Activated CD8-positive, alpha-beta T cell treated with anti-CD3 and anti-CD28 coated beads for 36 hours (primary cell): ENCODE measurements at regions not wholly inside any gene's neighbourhood (a gene's known extent, or its start where the extent isn't known, plus 50 kb on each side); places are given as distances from the start of the nearest gene placed in this dataset.

ENCODE experiments used
- ATAC-seq: fragments of 200-7000 bp; cut with Tn5 transposase; one replicate; pipeline ENCODE4 v1.10.0; 2021; ENCODE audit warnings: mild to moderate bottlenecking, moderate library complexity
- CTCF ChIA-PET: fragments of 350-600 bp; sonication (Branson Sonifier 250); formaldehyde crosslinking; loops from one replicate; lab custom pipeline; 2021; ENCODE audit warnings: antibody characterized with exemption; lab: Charles Lee
- POLR2A ChIA-PET: fragments of 350-600 bp; sonication (Branson Sonifier 250); formaldehyde crosslinking; loops from one replicate; lab custom pipeline; 2021; ENCODE audit warnings: antibody characterized with exemption; lab: Charles Lee
- DNase-seq: peaks from one replicate; pipeline ENCODE4 v3.0.0-alpha.2; 2020
- H3K27ac Mint-ChIP-seq: one replicate; pipeline ENCODE4 v1.8.0; 2021; ENCODE audit warnings: mild to moderate bottlenecking, mixed read lengths
- H3K27me3 Mint-ChIP-seq: one replicate; pipeline ENCODE4 v1.8.0; 2021; ENCODE audit warnings: mixed read lengths
- H3K36me3 Mint-ChIP-seq: one replicate; pipeline ENCODE4 v1.8.0; 2021; ENCODE audit warnings: low read depth, mixed read lengths
- H3K4me1 Mint-ChIP-seq: one replicate; pipeline ENCODE4 v1.8.0; 2021; ENCODE audit warnings: low read depth, mixed read lengths
- H3K4me3 Mint-ChIP-seq: one replicate; pipeline ENCODE4 v1.8.0; 2021; ENCODE audit warnings: mild to moderate bottlenecking, moderate library complexity, mixed read lengths
- H3K9me3 Mint-ChIP-seq: one replicate; pipeline ENCODE4 v1.8.0; 2021; ENCODE audit warnings: mixed read lengths
- intact Hi-C: fragments of 100-400 bp; cut with micrococcal nuclease; formaldehyde crosslinking; loops from one replicate; pipeline ENCODE4 v1.10.0; 2022
- TF ChIP-seq, protein P1 (sequence below): fragments of 200-600 bp; IDR thresholded peaks from one replicate; pipeline ENCODE4 v1.8.0; 2022; ENCODE audit warnings: antibody characterized with exemption, mild to moderate bottlenecking

- CTCF ChIA-PET, result no interaction called here
- DNase-seq, result no peak
- Mint-ChIP-seq H3K4me1 (no peaks in the 10 kb centered on the region), H3K9me3 (no peaks in the 10 kb centered on the region), H3K27me3 (no peaks in the 10 kb centered on the region), H3K27ac (no peak overlapping the region), H3K36me3 (no peaks in the 10 kb centered on the region), H3K4me3 (no peak overlapping the region)
- intact Hi-C loops, result no loop called here
- ATAC-seq, result no peak
- TF ChIP-seq, protein P1, sequence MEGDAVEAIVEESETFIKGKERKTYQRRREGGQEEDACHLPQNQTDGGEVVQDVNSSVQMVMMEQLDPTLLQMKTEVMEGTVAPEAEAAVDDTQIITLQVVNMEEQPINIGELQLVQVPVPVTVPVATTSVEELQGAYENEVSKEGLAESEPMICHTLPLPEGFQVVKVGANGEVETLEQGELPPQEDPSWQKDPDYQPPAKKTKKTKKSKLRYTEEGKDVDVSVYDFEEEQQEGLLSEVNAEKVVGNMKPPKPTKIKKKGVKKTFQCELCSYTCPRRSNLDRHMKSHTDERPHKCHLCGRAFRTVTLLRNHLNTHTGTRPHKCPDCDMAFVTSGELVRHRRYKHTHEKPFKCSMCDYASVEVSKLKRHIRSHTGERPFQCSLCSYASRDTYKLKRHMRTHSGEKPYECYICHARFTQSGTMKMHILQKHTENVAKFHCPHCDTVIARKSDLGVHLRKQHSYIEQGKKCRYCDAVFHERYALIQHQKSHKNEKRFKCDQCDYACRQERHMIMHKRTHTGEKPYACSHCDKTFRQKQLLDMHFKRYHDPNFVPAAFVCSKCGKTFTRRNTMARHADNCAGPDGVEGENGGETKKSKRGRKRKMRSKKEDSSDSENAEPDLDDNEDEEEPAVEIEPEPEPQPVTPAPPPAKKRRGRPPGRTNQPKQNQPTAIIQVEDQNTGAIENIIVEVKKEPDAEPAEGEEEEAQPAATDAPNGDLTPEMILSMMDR, result no peak
- POLR2A ChIA-PET, result no interaction called here
These were observed 827.2 kb upstream of the FRG1 start for GRCh38 chr4:189113389-189113888.

GRCh38 chr4:189117426-189117825 lies 823.2 kb upstream of the FRG1 start:
- CTCF ChIA-PET, result no interaction called here
- Mint-ChIP-seq H3K4me3 (no peak overlapping the region), H3K4me1 (no peaks in the 10 kb centered on the region), H3K9me3 (peaks cover 3% of the 10 kb centered on the region), H3K27ac (no peak overlapping the region), H3K27me3 (no peaks in the 10 kb centered on the region), H3K36me3 (no peaks in the 10 kb centered on the region)
- DNase-seq, result no peak
- TF ChIP-seq, protein P1, result no peak
- ATAC-seq, result no peak
- intact Hi-C loops, result no loop called here
- POLR2A ChIA-PET, result no interaction called here

- Mint-ChIP-seq H3K27ac (no peak overlapping the region), H3K4me3 (no peak overlapping the region), H3K9me3 (peaks cover 5% of the 10 kb centered on the region), H3K36me3 (no peaks in the 10 kb centered on the region), H3K27me3 (no peaks in the 10 kb centered on the region), H3K4me1 (no peaks in the 10 kb centered on the region)
- DNase-seq (no peak), ATAC-seq (no peak)
- intact Hi-C loops, result no loop called here
- ChIA-PET POLR2A (no interaction called here), CTCF (no interaction called here)
- TF ChIP-seq, protein P1, result no peak
These were observed 819.3 kb upstream of the FRG1 start for GRCh38 chr4:189121336-189121735.

DNA sequence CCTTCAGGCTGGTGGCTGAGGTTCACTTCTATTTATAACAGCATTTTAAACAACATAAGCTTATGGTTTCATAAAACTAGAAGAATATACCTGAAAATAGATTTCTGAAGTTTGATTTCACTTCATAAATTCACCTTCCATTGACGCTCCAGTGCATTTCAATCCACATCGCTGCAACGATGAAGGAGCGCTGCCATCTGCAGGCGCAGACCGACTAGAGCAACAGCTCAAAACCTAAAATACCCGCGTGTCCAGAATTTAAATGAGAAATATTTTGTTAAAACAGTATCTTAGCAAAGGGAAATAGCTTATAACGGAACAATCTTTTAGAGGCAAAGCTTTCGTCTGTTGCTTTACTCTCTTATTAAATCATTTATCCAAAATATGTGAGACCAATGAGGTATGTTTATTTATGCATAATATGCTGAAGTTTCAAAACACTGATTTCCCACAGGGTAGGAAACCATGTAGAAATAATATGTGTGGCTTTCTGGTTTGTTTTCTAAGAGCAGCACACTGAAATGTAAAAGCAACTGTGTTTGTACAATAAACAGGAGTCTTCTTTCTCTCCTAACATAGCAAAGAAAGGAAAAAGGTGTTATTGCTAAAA lies 816.4 kb upstream of the FRG1 start:
- H3K9me3 Mint-ChIP-seq, result peaks cover 6% of the 10 kb centered on the region
- TF ChIP-seq, protein P1, result no peak
- POLR2A ChIA-PET, result no interaction called here
- no peaks in the 10 kb centered on the region for H3K36me3 Mint-ChIP-seq
- no peak overlapping the region for H3K27ac Mint-ChIP-seq
- intact Hi-C loops, result no loop called here
- CTCF ChIA-PET, result no interaction called here
- H3K4me1 Mint-ChIP-seq, result no peaks in the 10 kb centered on the region
- peak; percentile 2 for DNase-seq
- no peaks in the 10 kb centered on the region for H3K27me3 Mint-ChIP-seq
- ATAC-seq, result no peak
- H3K4me3 Mint-ChIP-seq, result no peak overlapping the region

GRCh38 chr4:189124791-189125190 lies 815.9 kb upstream of the FRG1 start:
- Mint-ChIP-seq H3K27me3 (no peaks in the 10 kb centered on the region), H3K4me1 (no peaks in the 10 kb centered on the region), H3K27ac (no peak overlapping the region), H3K36me3 (no peaks in the 10 kb centered on the region), H3K4me3 (no peak overlapping the region), H3K9me3 (peaks cover 6% of the 10 kb centered on the region)
- POLR2A ChIA-PET, result no interaction called here
- no peak for DNase-seq
- ATAC-seq, result no peak
- TF ChIP-seq, protein P1, result no peak
- CTCF ChIA-PET, result no interaction called here
- intact Hi-C loops, result no loop called here
